Gastrocnemius medialis (tissue), 4 donors: ENCODE measurements at regions not wholly inside any gene's neighbourhood (a gene's known extent, or its start where the extent isn't known, plus 50 kb on each side); places are given as distances from the start of the nearest gene placed in this dataset.
"Not testable (repeated sequence)": the region's sequence is repeated elsewhere in the genome, so short reads cannot be mapped to it uniquely, and the experiment has no call there.

Experiments used
- CTCF ChIP-seq, 5 experiments: fragments of 450-650 bp in 3 of 5; fragments of 200-600 bp in 2 of 5; sonication (generic) in 2 of 5; IDR thresholded peaks in 4 of 5; conservative IDR thresholded peaks in 1 of 5; 1 replicate in 4 of 5; 2 replicates in 1 of 5; pipeline ENCODE4 v1.5.1; 2016 to 2019; ENCODE audit warnings: antibody characterized with exemption in 5 of 5, mild to moderate bottlenecking in 3 of 5, moderate library complexity in 3 of 5
- POLR2A ChIP-seq, 2 donors: fragments of 450-650 bp; IDR thresholded peaks; one replicate each; pipeline ENCODE4 v1.6.1; 2017; ENCODE audit warnings: antibody characterized with exemption in 2 of 2, mild to moderate bottlenecking in 2 of 2, moderate library complexity in 2 of 2

GRCh38 chr2:150114089-150114488 is 373.4 kb downstream of the RND3 start:
- TF ChIP-seq POLR2A (IDR thresholded peaks at IDR 0.05); CTCF (IDR thresholded peaks at IDR 0.05 in 4 of 5, conservative IDR thresholded peaks at IDR 0.05 in 1 of 5): not testable (repeated sequence)
